Neuronal stem cell (in vitro differentiated cells): ENCODE measurements at regions not wholly inside any gene's neighbourhood (a gene's known extent, or its start where the extent isn't known, plus 50 kb on each side); places are given as distances from the start of the nearest gene placed in this dataset.

Experiments used
- DNase-seq: peaks from one replicate; pipeline ENCODE4 v3.0.0-alpha.2; 2013; ENCODE audit warnings: low spot score
- H2AFZ ChIP-seq: one replicate; pipeline ENCODE4 v1.6.1; 2013; ENCODE audit warnings: mild to moderate bottlenecking, low read length, inconsistent platforms
- H2AK5ac ChIP-seq: 2 replicates; pipeline ENCODE4 v1.6.1; 2013; ENCODE audit warnings: low read depth, mild to moderate bottlenecking, inconsistent platforms, low read length, moderate library complexity, mixed read lengths
- H2BK120ac ChIP-seq: 2 replicates; pipeline ENCODE4 v1.6.1; 2013; ENCODE audit warnings: low read depth, mild to moderate bottlenecking, inconsistent platforms, low read length, moderate library complexity, mixed read lengths
- H2BK12ac ChIP-seq: one replicate; pipeline ENCODE4 v1.6.1; 2013; ENCODE audit warnings: low read length, inconsistent platforms
- H2BK15ac ChIP-seq: 2 replicates; pipeline ENCODE4 v1.6.1; 2013; ENCODE audit warnings: mild to moderate bottlenecking, low read length, inconsistent platforms, mixed read lengths
- H2BK5ac ChIP-seq: one replicate; pipeline ENCODE4 v1.6.1; 2013; ENCODE audit warnings: inconsistent platforms, mild to moderate bottlenecking, low read length, moderate library complexity
- H3K14ac ChIP-seq: one replicate; pipeline ENCODE4 v1.6.1; 2013; ENCODE audit warnings: low read length, inconsistent platforms
- H3K18ac ChIP-seq: 2 replicates; pipeline ENCODE4 v1.6.1; 2013; ENCODE audit warnings: low read length, inconsistent platforms
- H3K23ac ChIP-seq: 2 replicates; pipeline ENCODE4 v1.6.1; 2013; ENCODE audit warnings: low read depth, mild to moderate bottlenecking, mixed read lengths, low read length, inconsistent platforms; ENCODE audit not compliant: poor library complexity
- H3K27ac ChIP-seq: replicated peaks from 3 replicates; pipeline ENCODE4 v1.5.1; 2013; ENCODE audit warnings: low read length, inconsistent platforms
- H3K27me3 ChIP-seq, 3 experiments: 2 replicates each; pipeline ENCODE4 v1.6.1; 2013; ENCODE audit warnings: low read length in 3 of 3, mild to moderate bottlenecking in 2 of 3, inconsistent platforms in 1 of 3, low read depth in 1 of 3, mixed read lengths in 1 of 3, moderate library complexity in 1 of 3; ENCODE audit not compliant: control insufficient read depth in 3 of 3, insufficient read depth in 3 of 3
- H3K36me3 ChIP-seq, 2 donors: replicated peaks in 1 of 2; 2 replicates each; pipeline ENCODE4 v1.6.1; 2013; ENCODE audit warnings: low read length in 2 of 2; ENCODE audit not compliant: control insufficient read depth in 2 of 2, insufficient read depth in 2 of 2
- H3K4ac ChIP-seq: 2 replicates; pipeline ENCODE4 v1.6.1; 2013; ENCODE audit warnings: inconsistent platforms, mild to moderate bottlenecking, low read length, moderate library complexity
- H3K4me1 ChIP-seq, 2 donors: 1 replicate in 1 of 2; 2 replicates in 1 of 2; pipeline ENCODE4 v1.6.1; 2013; ENCODE audit warnings: low read length in 2 of 2, low read depth in 1 of 2; ENCODE audit not compliant: control insufficient read depth in 2 of 2, insufficient read depth in 1 of 2
- H3K4me2 ChIP-seq: one replicate; pipeline ENCODE4 v1.6.1; 2013; ENCODE audit warnings: mild to moderate bottlenecking, low read length, inconsistent platforms; ENCODE audit not compliant: insufficient read depth, poor library complexity, severe bottlenecking
- H3K4me3 ChIP-seq, 2 donors: 2 replicates each; pipeline ENCODE4 v1.5.1; 2013; ENCODE audit warnings: low read length in 2 of 2, mild to moderate bottlenecking in 2 of 2, inconsistent platforms in 1 of 2, moderate library complexity in 1 of 2
- H3K79me1 ChIP-seq: one replicate; pipeline ENCODE4 v1.6.1; 2013; ENCODE audit warnings: low read depth, mild to moderate bottlenecking, inconsistent platforms, low read length, moderate library complexity
- H3K9ac ChIP-seq: one replicate; pipeline ENCODE4 v1.6.1; 2013; ENCODE audit warnings: mild to moderate bottlenecking, low read depth, low read length, inconsistent platforms; ENCODE audit not compliant: poor library complexity
- H3K9me3 ChIP-seq, 2 donors: replicated peaks in 1 of 2; 2 replicates each; pipeline versions ENCODE3 to v1.6.1; 2013; ENCODE audit warnings: low read length in 2 of 2, mild to moderate bottlenecking in 2 of 2, inconsistent platforms in 1 of 2, low read depth in 1 of 2, mixed read lengths in 1 of 2, moderate library complexity in 1 of 2; ENCODE audit not compliant: control insufficient read depth in 2 of 2, insufficient read depth in 1 of 2
- H4K8ac ChIP-seq: one replicate; pipeline ENCODE4 v1.6.1; 2013; ENCODE audit warnings: low read depth, mild to moderate bottlenecking, inconsistent platforms, low read length, moderate library complexity
- H4K91ac ChIP-seq: one replicate; pipeline ENCODE4 v1.6.1; 2013; ENCODE audit warnings: low read length, low read depth, mild to moderate bottlenecking, inconsistent platforms; ENCODE audit not compliant: poor library complexity
- WGBS, 2 donors: extraction: QIAGEN DNeasy Blood & Tissue Kit; methylation state at CpG; one replicate each; pipeline ENCODE4 v1.1.7; 2013; ENCODE audit warnings: missing lambda C conversion rate in 2 of 2, mixed read lengths in 1 of 2; ENCODE audit not compliant: insufficient read length in 2 of 2, insufficient replicate concordance in 1 of 2; ENCODE audit errors: extremely low coverage in 2 of 2; 5-methylcytosine and 5-hydroxymethylcytosine counted together

GRCh38 chr4:3845744-3846429, 79.7 kb downstream of the ADRA2C start:
- H3K4me3 ChIP-seq = no peak overlapping the region
- H2BK120ac ChIP-seq = no peak overlapping the region
- H2BK5ac ChIP-seq = no peak overlapping the region
- no peak overlapping the region for H2AK5ac ChIP-seq
- no peak overlapping the region for H2BK12ac ChIP-seq
- no peak overlapping the region for H3K18ac ChIP-seq
- no peak overlapping the region for H3K27ac ChIP-seq
- H3K27me3 ChIP-seq = peaks cover 0 to 23% (median 0%) of the 10 kb centered on the region in 3 experiments
- H3K23ac ChIP-seq = no peak overlapping the region
- H3K14ac ChIP-seq = no peak overlapping the region
- no peak overlapping the region for H3K9ac ChIP-seq
- H3K36me3 ChIP-seq = no peaks in the 10 kb centered on the region
- no peak overlapping the region for H3K4ac ChIP-seq
- no peak for DNase-seq
- no CpG with 5 or more reads among the region's 9 CpGs for WGBS, 2 donors
- no peak overlapping the region for H2AFZ ChIP-seq
- H3K4me1 ChIP-seq = peaks cover 0 to 1% of the 10 kb centered on the region in 2 donors
- H4K8ac ChIP-seq = no peak overlapping the region
- peak overlapping the region; percentile 1 for H4K91ac ChIP-seq
- no peak overlapping the region for H3K4me2 ChIP-seq
- peaks cover 0 to 5% of the 10 kb centered on the region in 2 donors for H3K9me3 ChIP-seq
- H2BK15ac ChIP-seq = no peak overlapping the region
- peaks cover 2% of the 10 kb centered on the region for H3K79me1 ChIP-seq

- no peak overlapping the region for H2BK5ac ChIP-seq
- no peak overlapping the region for H2BK120ac ChIP-seq
- DNase-seq = no peak
- peak overlapping the region; percentile 78 for H3K9ac ChIP-seq
- no peaks in the 10 kb centered on the region for H3K36me3 ChIP-seq
- H3K4ac ChIP-seq = no peak overlapping the region
- no CpG with 5 or more reads among the region's 11 CpGs for WGBS, 2 donors
- H3K27ac ChIP-seq = no peak overlapping the region
- H3K4me2 ChIP-seq = no peak overlapping the region
- no peak overlapping the region for H4K8ac ChIP-seq
- peak overlapping the region; percentile 32 for H3K23ac ChIP-seq
- H2BK15ac ChIP-seq = no peak overlapping the region
- H3K18ac ChIP-seq = no peak overlapping the region
- peaks cover 2% of the 10 kb centered on the region for H3K79me1 ChIP-seq
- H2AFZ ChIP-seq = no peak overlapping the region
- no peak overlapping the region for H4K91ac ChIP-seq
- H3K4me3 ChIP-seq = no peak overlapping the region
- H3K4me1 ChIP-seq = peaks cover 0 to 5% of the 10 kb centered on the region in 2 donors
- H2BK12ac ChIP-seq = no peak overlapping the region
- peaks cover 0 to 17% (median 0%) of the 10 kb centered on the region in 3 experiments for H3K27me3 ChIP-seq
- no peak overlapping the region for H3K14ac ChIP-seq
- peaks cover 0 to 3% of the 10 kb centered on the region in 2 donors for H3K9me3 ChIP-seq
- peak overlapping the region; percentile 38 for H2AK5ac ChIP-seq
Observed at GRCh38 chr4:3847211-3847940, 81.2 kb downstream of the ADRA2C start.

GRCh38 chr4:3848323-3848722, 82.1 kb downstream of the ADRA2C start:
- H3K27ac ChIP-seq = no peak overlapping the region
- no peak overlapping the region for H2BK120ac ChIP-seq
- H3K14ac ChIP-seq = peak overlapping the region; percentile 60
- H3K27me3 ChIP-seq = peaks cover 0 to 15% (median 0%) of the 10 kb centered on the region in 3 experiments
- H3K4ac ChIP-seq = no peak overlapping the region
- peak overlapping the region; percentile 58 for H3K23ac ChIP-seq
- H3K36me3 ChIP-seq = no peaks in the 10 kb centered on the region
- H4K8ac ChIP-seq = no peak overlapping the region
- no peak overlapping the region for H3K4me2 ChIP-seq
- H3K9me3 ChIP-seq = peaks cover 0 to 3% of the 10 kb centered on the region in 2 donors
- H2BK15ac ChIP-seq = no peak overlapping the region
- WGBS, 2 donors = no CpG with 5 or more reads among the region's 5 CpGs
- H3K9ac ChIP-seq = no peak overlapping the region
- H2AK5ac ChIP-seq = peak overlapping the region; percentile 45
- no peak overlapping the region for H3K4me3 ChIP-seq
- no peak overlapping the region for H4K91ac ChIP-seq
- H2BK12ac ChIP-seq = no peak overlapping the region
- no peak overlapping the region for H2BK5ac ChIP-seq
- no peak overlapping the region for H2AFZ ChIP-seq
- DNase-seq = no peak
- peaks cover 2% of the 10 kb centered on the region for H3K79me1 ChIP-seq
- peak overlapping the region; percentile 49 for H3K18ac ChIP-seq
- H3K4me1 ChIP-seq = peaks cover 0 to 3% of the 10 kb centered on the region in 2 donors

GRCh38 chr4:3849140-3849539, 83.0 kb downstream of the ADRA2C start:
- H2AK5ac ChIP-seq = no peak overlapping the region
- peaks cover 2% of the 10 kb centered on the region for H3K79me1 ChIP-seq
- no peak overlapping the region for H3K4me2 ChIP-seq
- peaks cover 0 to 3% of the 10 kb centered on the region in 2 donors for H3K9me3 ChIP-seq
- H2BK12ac ChIP-seq = no peak overlapping the region
- H3K14ac ChIP-seq = no peak overlapping the region
- H2BK15ac ChIP-seq = no peak overlapping the region
- no peak overlapping the region for H3K9ac ChIP-seq
- H4K91ac ChIP-seq = no peak overlapping the region
- H3K4me3 ChIP-seq = no peak overlapping the region
- no peak for DNase-seq
- no peaks in the 10 kb centered on the region for H3K36me3 ChIP-seq
- H3K23ac ChIP-seq = no peak overlapping the region
- no peak overlapping the region for H3K27ac ChIP-seq
- peaks cover 0 to 3% of the 10 kb centered on the region in 2 donors for H3K4me1 ChIP-seq
- H4K8ac ChIP-seq = no peak overlapping the region
- no peak overlapping the region for H3K18ac ChIP-seq
- H2BK120ac ChIP-seq = no peak overlapping the region
- H3K27me3 ChIP-seq = peaks cover 0 to 16% (median 0%) of the 10 kb centered on the region in 3 experiments
- no peak overlapping the region for H3K4ac ChIP-seq
- H2BK5ac ChIP-seq = no peak overlapping the region
- no peak overlapping the region for H2AFZ ChIP-seq
